HG03442 (cell line): ENCODE measurements at regions not wholly inside any gene's neighbourhood (a gene's known extent, or its start where the extent isn't known, plus 50 kb on each side); places are given as distances from the start of the nearest gene placed in this dataset.
"Not testable (repeated sequence)": the region's sequence is repeated elsewhere in the genome, so short reads cannot be mapped to it uniquely, and the experiment has no call there.

Experiments used
- ATAC-seq: cut with Tn5 transposase; IDR thresholded peaks from one replicate; pipeline ENCODE4 v1.9.1; 2021; ENCODE audit warnings: mild to moderate bottlenecking, moderate library complexity; ENCODE audit not compliant: unreplicated experiment

GRCh38 chr6:86872810-86873209 is 64.5 kb upstream of the HTR1E start:
- ATAC-seq = not testable (repeated sequence)

- no peak for ATAC-seq
These were observed 65.6 kb upstream of the HTR1E start for GRCh38 chr6:86871681-86872080.

- no peak for ATAC-seq
These were observed 67.8 kb upstream of the HTR1E start for GRCh38 chr6:86869500-86869899.

- no peak for ATAC-seq
These were observed 77.8 kb upstream of the HTR1E start for GRCh38 chr6:86859513-86859912.

- no peak for ATAC-seq
These were observed 78.4 kb upstream of the HTR1E start for GRCh38 chr6:86858970-86859369.

GRCh38 chr6:86857783-86858182 is 79.5 kb upstream of the HTR1E start:
- no peak for ATAC-seq

GRCh38 chr6:86856937-86857563 is 80.3 kb upstream of the HTR1E start:
- ATAC-seq = peak; percentile 68

GRCh38 chr6:86856379-86856778 is 80.9 kb upstream of the HTR1E start:
- no peak for ATAC-seq

- ATAC-seq = no peak
These were observed 88.3 kb upstream of the HTR1E start for GRCh38 chr6:86848986-86849385.

- ATAC-seq = no peak
These were observed 104.6 kb upstream of the HTR1E start for GRCh38 chr6:86832686-86833085.

- ATAC-seq = no peak
These were observed 111.9 kb upstream of the HTR1E start for GRCh38 chr6:86825436-86825835.

- ATAC-seq = no peak
These were observed 114.6 kb upstream of the HTR1E start for GRCh38 chr6:86822747-86823146.

GRCh38 chr6:86820750-86821149 is 116.6 kb upstream of the HTR1E start:
- ATAC-seq = no peak

GRCh38 chr6:86793649-86794048 is 143.7 kb upstream of the HTR1E start:
- ATAC-seq = no peak

GRCh38 chr6:86791476-86791875 is 145.9 kb upstream of the HTR1E start:
- ATAC-seq = no peak

- no peak for ATAC-seq
These were observed 147.4 kb upstream of the HTR1E start for GRCh38 chr6:86789779-86790411.

- no peak for ATAC-seq
These were observed 155.0 kb upstream of the HTR1E start for GRCh38 chr6:86782328-86782727.

GRCh38 chr6:86780923-86781322 is 156.4 kb upstream of the HTR1E start:
- ATAC-seq = no peak

- no peak for ATAC-seq
These were observed 161.4 kb upstream of the HTR1E start for GRCh38 chr6:86775893-86776292.

GRCh38 chr6:86765211-86765610 is 172.1 kb upstream of the HTR1E start:
- no peak for ATAC-seq

- not testable (repeated sequence) for ATAC-seq
These were observed 177.4 kb upstream of the HTR1E start for GRCh38 chr6:86759953-86760352.

GRCh38 chr6:86756640-86757229 is 180.6 kb upstream of the HTR1E start:
- no peak for ATAC-seq
